Hematopoietic multipotent progenitor cell (in vitro differentiated cells): ENCODE measurements at regions not wholly inside any gene's neighbourhood (a gene's known extent, or its start where the extent isn't known, plus 50 kb on each side); places are given as distances from the start of the nearest gene placed in this dataset.

Source experiments
- DNase-seq, 3 donors: peaks; one replicate each; pipeline ENCODE4 v3.0.0-alpha.2; 2011 to 2015; ENCODE audit warnings: low read depth in 2 of 3, low spot score in 2 of 3

DNA sequence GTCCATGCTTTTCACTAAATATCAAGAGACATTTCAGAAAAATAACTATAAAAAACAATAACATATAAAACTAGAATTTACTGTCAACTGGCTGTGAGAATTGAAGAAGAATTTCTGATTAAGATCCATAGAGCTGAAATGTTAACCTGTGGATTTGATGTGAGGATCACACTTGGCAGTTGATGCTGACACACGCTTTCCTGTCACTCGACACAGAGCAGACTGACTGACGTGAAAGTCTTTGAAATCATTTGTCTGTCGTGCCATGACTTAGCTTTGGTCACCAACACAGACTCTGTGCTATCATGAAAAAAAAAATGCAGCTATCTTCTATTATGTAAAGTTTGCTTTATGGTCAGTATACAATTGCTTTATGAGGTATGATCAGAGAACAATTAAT lies 706.0 kb upstream of the ZP4 start:
- no peak for DNase-seq

DNA sequence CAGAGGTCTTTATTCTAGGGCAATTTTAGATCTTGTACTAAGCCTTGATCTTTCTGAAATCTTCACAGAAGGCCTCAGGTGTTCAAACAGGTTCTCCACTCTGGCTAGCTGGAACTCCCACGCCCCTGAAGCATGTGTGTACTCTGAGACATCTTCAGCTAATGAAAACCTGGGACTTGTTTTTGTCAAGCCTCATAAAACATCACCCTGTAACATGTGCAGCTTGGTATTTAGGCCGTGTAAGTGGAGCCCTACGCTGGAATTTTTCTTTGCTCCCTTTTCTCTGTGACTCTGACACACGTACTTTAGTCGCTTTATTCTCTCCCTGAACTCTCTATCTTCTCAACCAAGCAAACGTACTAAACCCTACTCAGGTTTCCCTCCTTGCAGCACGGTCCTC lies 701.9 kb upstream of the ZP4 start:
- no peak for DNase-seq

- DNase-seq: no peak
Measured at GRCh38 chr1:238589843-238590435, 699.2 kb upstream of the ZP4 start.

DNA sequence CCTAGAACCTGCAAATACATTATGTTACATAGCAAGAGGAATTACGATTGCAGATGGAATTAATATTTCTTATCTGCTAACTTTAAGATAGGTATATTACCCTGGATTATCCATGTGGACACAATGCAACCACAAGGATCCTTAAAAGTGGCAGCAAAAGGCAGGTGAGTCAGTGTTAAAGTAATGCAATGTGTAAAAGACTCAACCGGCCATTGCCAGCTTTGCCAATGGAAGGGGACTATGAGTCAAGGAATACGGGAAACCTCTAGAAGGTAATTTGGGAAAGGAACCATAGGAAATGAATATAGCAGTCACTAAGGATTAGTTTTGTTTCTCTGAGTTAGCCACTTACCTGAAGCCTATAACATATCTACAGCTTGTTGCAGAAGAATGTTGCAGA lies 692.1 kb upstream of the ZP4 start:
- no peak for DNase-seq

DNA sequence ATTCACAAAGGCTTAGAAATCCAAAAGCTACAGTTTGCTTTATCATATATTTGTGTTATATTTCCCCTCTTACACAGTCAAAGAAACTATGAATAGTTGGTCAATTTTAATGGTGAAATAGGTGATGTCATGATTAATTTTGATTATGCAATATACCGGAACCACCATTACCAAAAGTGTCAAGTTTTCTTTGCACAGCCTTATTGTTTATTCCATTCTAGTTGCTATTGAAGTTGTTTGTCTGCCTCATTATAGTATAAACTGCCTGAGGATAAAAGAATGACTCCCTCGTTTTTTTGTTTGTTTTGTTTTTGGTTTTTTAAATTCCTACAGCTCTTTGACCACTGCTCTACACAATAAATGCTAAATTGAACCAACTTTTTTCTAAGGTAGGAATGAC lies 690.6 kb upstream of the ZP4 start:
- DNase-seq: no peak

DNA sequence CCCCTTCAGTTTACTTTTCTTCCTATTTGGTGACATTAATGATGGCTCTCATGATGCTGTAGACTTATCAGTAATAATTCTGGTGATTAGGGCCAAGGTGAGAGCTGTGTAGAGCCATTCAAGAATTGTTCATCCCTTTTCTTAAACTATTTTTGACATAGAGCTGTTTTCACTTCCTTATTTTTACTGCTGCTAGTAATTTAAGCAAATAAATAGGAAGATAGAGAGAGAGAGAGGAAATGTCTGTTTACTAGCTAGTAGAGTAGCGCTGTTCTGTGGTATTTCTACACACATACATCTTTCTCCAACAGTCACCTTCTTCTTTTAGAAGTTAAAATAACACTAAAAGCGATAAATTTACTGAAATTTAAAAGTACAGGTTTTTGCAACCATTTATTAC lies 678.0 kb upstream of the ZP4 start:
- DNase-seq: peak in 2 of 3 donors; percentile 5 to 59

DNA sequence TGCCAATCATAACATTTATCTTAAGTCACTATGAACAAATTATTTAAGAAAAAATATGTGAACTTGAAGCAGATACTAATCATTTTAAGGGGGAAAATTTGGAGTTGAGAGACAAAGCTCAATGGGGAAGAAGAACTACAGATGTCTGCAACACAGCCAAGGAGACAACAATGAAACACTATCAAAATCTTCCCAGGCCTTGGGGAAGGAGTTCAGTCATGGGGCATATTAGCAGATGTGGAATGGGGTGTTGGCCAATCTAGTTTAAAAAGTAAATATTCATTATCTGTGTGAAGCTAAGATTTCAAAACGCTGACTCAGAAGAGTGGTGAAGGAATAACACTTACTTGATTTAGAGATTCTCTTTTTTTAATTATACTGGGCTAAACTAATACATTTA lies 671.6 kb upstream of the ZP4 start:
- no peak for DNase-seq

DNA sequence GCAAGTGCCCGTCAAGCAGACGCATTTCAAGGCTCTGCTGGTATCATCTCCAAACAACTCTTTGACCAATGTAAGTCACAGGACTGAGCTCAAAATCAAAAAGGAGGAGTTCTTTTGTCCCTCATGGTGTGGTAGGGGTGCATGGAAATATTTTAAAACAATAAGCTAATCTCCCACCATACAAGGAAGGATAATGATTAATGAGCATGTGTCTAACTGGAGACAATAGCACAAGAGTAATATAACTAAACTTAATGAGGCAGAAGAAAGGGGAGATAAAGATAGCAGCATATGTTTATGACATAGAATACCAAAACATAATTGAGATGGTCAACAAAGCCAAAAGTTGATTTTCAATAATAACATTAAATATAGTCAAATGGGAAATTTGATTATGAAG lies 668.0 kb upstream of the ZP4 start:
- no peak for DNase-seq

GRCh38 chr1:238558156-238558555 lies 667.4 kb upstream of the ZP4 start:
- DNase-seq: no peak

DNA sequence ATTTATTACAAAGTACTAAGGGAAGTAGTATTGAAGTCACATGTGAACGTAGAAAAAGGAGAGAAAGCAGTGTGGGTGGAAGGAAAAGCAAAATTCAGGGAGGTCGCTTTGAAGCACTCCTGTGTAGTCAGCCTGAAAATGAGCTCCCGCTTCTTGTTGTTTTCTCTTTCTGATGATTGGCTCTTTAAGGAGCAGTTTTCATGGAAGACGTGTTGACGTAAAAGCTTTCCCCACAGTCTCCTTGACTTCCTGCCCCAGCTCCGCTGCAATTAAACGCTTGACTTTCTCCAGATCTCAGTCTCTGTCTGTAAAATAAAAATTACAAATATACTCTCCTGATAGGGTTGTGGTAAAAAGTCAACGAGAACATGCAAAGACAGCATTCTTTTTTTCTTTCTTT lies 661.5 kb upstream of the ZP4 start:
- DNase-seq: no peak

DNA sequence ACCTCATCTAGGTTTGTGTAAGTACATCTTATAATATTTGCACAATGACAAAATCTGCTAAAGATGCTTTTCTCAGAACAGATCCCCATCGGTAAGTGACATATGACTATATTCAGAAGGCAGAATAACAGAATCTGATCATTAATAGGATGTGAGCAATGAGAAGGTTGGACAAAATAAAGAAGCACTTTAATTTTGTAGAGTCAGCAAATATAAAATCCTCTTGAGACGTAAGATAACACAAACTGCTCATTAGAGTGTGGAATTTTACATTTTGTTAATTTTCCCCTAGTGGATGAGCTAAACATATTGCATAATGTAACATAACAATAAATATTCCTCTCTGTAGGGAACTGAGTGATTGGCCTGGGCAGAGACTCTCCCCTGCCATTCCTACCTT lies 658.4 kb upstream of the ZP4 start:
- DNase-seq: no peak

GRCh38 chr1:238546118-238546517 lies 655.4 kb upstream of the ZP4 start:
- DNase-seq: no peak

- DNase-seq: no peak
Measured at GRCh38 chr1:238537641-238538040, 646.9 kb upstream of the ZP4 start.

GRCh38 chr1:238530209-238530851 lies 639.6 kb upstream of the ZP4 start:
- no peak for DNase-seq

GRCh38 chr1:238517711-238518110 lies 627.0 kb upstream of the ZP4 start:
- DNase-seq: no peak

DNA sequence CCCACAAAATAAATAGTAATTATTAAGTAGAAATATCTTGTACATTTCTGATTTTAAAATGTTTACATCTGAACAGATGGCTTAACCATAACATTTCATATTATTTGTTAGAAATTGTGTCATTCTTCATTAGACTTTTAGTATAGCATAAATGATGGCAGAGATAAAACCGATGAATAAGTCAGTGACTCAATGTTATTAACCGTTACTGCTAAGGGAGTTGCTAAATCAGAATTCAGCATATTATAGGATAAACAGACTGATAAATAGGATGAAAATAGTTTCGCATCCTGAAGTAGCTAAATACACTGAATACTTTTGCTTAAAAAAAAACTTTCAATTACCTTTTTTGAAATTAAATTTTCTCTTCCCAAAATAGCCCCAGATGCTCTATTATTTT lies 610.6 kb upstream of the ZP4 start:
- DNase-seq: no peak

GRCh38 chr1:238499021-238499420 lies 608.3 kb upstream of the ZP4 start:
- DNase-seq: peak in 2 of 3 donors; percentile 63 to 88

DNA sequence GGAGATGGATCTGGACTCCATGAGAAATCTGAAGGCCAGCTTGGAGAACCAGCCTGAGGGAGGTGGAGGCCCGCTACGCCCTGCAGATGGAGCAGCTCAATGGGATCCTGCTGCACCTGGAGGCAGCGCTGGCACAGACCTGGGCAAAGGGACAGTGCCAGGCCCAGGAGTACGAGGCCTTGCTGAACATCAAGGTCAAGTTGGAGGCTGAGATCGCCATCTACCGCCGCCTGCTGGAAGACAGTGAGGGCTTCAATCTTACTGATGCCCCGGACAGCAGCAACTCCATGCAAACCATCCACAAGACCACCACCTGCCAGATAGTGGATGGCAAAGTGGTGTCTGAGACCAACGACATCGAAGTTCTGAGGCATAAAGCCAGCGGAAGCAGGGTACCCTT lies 601.5 kb upstream of the ZP4 start:
- DNase-seq: no peak

DNA sequence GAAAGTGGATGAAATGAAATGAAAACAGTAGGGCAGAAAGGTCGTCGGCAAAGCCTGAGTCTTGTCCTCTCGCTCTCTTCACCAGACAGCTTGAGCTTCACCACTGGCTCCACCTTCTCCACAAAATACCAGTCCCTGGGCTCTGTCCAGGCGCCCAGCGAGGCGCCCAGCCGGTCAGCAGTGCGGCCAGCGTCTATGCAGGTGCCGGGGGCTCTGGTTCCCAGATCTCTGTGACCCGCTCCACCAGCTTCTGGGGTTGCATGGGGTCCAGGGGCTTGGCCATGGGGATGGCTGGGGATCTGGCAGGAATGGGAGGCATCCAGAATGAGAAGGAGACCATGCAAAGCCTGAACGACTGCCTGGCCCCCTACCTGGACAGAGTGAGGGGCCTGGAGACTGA lies 600.5 kb upstream of the ZP4 start:
- DNase-seq: no peak

- no peak for DNase-seq
Measured at GRCh38 chr1:238489006-238489405, 598.3 kb upstream of the ZP4 start.

DNA sequence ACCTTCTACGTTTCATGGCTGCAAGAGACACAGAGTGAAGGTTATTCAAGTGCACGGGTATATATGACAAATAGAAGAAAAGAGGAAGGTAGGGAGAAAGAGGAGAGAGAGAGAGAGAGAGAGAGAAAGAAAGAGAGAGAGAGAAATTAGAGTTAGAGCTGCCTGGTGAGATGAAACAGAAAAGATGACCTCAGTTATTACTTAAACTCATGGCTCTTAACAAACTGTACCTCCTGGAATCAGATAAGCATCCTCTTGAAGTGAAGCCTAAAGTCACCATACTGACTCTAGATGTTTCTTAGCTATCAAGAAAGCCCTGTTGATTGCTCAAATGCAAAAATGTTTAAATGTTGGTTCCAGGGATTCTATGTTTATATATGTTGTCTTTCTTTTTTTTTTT lies 597.7 kb upstream of the ZP4 start:
- DNase-seq: peak in 1 of 3 donors; percentile 16

GRCh38 chr1:238487931-238488330 lies 597.2 kb upstream of the ZP4 start:
- DNase-seq: no peak

GRCh38 chr1:238485912-238486209 lies 595.1 kb upstream of the ZP4 start:
- no peak for DNase-seq
